Fibroblast of lung (primary cell): ENCODE measurements at regions not wholly inside any gene's neighbourhood (a gene's known extent, or its start where the extent isn't known, plus 50 kb on each side); places are given as distances from the start of the nearest gene placed in this dataset.
A peak's percentile ranks its signal among the peaks of the same experiment; 100 is the strongest.

Experiments
- DNase-seq, 2 donors: peaks; one replicate each; pipeline versions ENCODE4 v3.0.0 to v3.0.0-alpha.2; 2010; ENCODE audit warnings: low read depth in 2 of 2
- H2AFZ ChIP-seq: 2 replicates; pipeline ENCODE4 v1.5.1; 2012; ENCODE audit warnings: low read length, control low read depth, inconsistent platforms
- H3K27ac ChIP-seq: 2 replicates; pipeline ENCODE4 v1.5.1; 2011; ENCODE audit warnings: low read length, control low read depth; ENCODE audit not compliant: insufficient read depth
- H3K27me3 ChIP-seq: 2 replicates; pipeline ENCODE4 v1.5.1; 2011; ENCODE audit warnings: mild to moderate bottlenecking, low read length; ENCODE audit not compliant: control insufficient read depth, insufficient read depth
- H3K36me3 ChIP-seq: 2 replicates; pipeline ENCODE4 v1.5.1; 2011; ENCODE audit warnings: low read length; ENCODE audit not compliant: control insufficient read depth, insufficient read depth
- H3K4me1 ChIP-seq: 2 replicates; pipeline ENCODE4 v1.5.1; 2011; ENCODE audit warnings: low read length; ENCODE audit not compliant: control insufficient read depth, insufficient read depth; ENCODE audit errors: extremely low read depth
- H3K4me2 ChIP-seq: 2 replicates; pipeline ENCODE4 v1.5.1; 2011; ENCODE audit warnings: low read length, control low read depth; ENCODE audit not compliant: insufficient read depth; ENCODE audit errors: extremely low read depth
- H3K4me3 ChIP-seq, 4 experiments: fragments of 200-600 bp in 1 of 4; sonication (generic) in 1 of 4; replicated peaks in 1 of 4; 2 replicates each; pipeline ENCODE4 v1.5.1; 2011 to 2016; ENCODE audit warnings: low read length in 4 of 4, low read depth in 3 of 4, mild to moderate bottlenecking in 3 of 4, control low read depth in 2 of 4, inconsistent platforms in 1 of 4, mixed read lengths in 1 of 4; ENCODE audit not compliant: insufficient read depth in 1 of 4; ENCODE audit errors: control extremely low read depth in 1 of 4
- H3K79me2 ChIP-seq: 2 replicates; pipeline ENCODE4 v1.5.1; 2012; ENCODE audit warnings: mild to moderate bottlenecking, low read length, inconsistent platforms; ENCODE audit not compliant: control insufficient read depth, insufficient read depth
- H3K9ac ChIP-seq: 2 replicates; pipeline ENCODE4 v1.5.1; 2011; ENCODE audit warnings: mild to moderate bottlenecking, low read length, control low read depth; ENCODE audit not compliant: insufficient read depth
- H3K9me3 ChIP-seq: 2 replicates; pipeline ENCODE4 v1.5.1; 2012; ENCODE audit warnings: low read depth, low read length; ENCODE audit not compliant: control insufficient read depth, insufficient read depth
- H4K20me1 ChIP-seq: 2 replicates; pipeline ENCODE4 v1.5.1; 2011; ENCODE audit warnings: low read length; ENCODE audit not compliant: control insufficient read depth, insufficient read depth; ENCODE audit errors: extremely low read depth
- EZH2 ChIP-seq: IDR thresholded peaks from 2 replicates; pipeline ENCODE4 v1.5.1; 2012; ENCODE audit warnings: low read length, control low read depth, mild to moderate bottlenecking; ENCODE audit errors: missing control alignments
- TF ChIP-seq, protein P1 (sequence below), 2 donors: IDR thresholded peaks in 1 of 2; conservative IDR thresholded peaks in 1 of 2; 1 replicate in 1 of 2; 2 replicates in 1 of 2; pipeline ENCODE4 v1.5.1; 2011 to 2012; ENCODE audit warnings: low read length in 2 of 2, control low read depth in 1 of 2, inconsistent platforms in 1 of 2, low read depth in 1 of 2, mild to moderate bottlenecking in 1 of 2

DNA sequence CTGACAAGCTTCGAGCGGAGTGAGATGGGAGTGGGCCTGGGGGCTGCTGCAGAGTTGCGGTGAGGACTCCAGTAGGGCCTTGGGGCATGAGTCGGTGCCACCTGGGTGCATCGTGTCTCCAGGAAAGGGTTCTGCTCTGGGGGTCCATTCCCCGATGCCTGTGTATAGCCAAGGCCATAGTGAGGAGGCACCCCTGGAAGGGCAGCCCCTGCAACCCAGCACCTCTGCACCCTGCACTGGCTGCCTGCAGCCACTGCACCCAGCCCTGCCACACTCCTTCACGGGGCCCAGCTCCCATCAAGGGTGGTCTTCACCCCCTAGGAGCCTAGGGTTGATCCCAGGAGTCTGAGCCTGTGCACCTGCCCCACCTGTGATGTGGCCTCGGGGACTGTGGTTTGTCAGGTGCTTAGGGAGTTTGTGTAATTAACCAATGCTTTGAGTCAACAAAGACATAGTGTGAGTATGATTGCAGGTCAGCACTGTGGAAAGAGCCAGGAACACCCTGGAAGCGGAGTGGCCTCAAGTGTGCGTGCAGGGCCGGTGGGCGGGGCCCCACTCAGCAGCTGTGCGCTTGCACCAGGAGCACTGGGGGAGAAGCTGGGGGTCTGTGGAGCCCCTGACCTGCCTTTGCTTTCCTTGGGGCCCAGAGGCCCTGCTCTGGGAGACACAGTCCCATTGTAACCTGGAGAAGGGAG, 1299.3 kb downstream of the BRD1 start:
- TF ChIP-seq, protein P1, sequence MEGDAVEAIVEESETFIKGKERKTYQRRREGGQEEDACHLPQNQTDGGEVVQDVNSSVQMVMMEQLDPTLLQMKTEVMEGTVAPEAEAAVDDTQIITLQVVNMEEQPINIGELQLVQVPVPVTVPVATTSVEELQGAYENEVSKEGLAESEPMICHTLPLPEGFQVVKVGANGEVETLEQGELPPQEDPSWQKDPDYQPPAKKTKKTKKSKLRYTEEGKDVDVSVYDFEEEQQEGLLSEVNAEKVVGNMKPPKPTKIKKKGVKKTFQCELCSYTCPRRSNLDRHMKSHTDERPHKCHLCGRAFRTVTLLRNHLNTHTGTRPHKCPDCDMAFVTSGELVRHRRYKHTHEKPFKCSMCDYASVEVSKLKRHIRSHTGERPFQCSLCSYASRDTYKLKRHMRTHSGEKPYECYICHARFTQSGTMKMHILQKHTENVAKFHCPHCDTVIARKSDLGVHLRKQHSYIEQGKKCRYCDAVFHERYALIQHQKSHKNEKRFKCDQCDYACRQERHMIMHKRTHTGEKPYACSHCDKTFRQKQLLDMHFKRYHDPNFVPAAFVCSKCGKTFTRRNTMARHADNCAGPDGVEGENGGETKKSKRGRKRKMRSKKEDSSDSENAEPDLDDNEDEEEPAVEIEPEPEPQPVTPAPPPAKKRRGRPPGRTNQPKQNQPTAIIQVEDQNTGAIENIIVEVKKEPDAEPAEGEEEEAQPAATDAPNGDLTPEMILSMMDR (conservative IDR thresholded peaks at IDR 0.05 in 1 of 2, IDR thresholded peaks at IDR 0.05 in 1 of 2; ENCODE audit: low read depth in 1 of 2, low read length in 2 of 2) = no peak
- no peaks in the 10 kb centered on the region for H3K79me2 ChIP-seq
- H3K9ac ChIP-seq = no peak overlapping the region
- H3K4me3 ChIP-seq = no peak overlapping the region
- no peak overlapping the region for H3K27ac ChIP-seq
- no peak overlapping the region for H2AFZ ChIP-seq
- no peaks in the 10 kb centered on the region for H3K9me3 ChIP-seq
- no peaks in the 10 kb centered on the region for H3K4me1 ChIP-seq
- H4K20me1 ChIP-seq = no peaks in the 10 kb centered on the region
- H3K36me3 ChIP-seq = no peaks in the 10 kb centered on the region
- DNase-seq = no peak
- no peak overlapping the region for H3K4me2 ChIP-seq
- H3K27me3 ChIP-seq = no peaks in the 10 kb centered on the region

DNA sequence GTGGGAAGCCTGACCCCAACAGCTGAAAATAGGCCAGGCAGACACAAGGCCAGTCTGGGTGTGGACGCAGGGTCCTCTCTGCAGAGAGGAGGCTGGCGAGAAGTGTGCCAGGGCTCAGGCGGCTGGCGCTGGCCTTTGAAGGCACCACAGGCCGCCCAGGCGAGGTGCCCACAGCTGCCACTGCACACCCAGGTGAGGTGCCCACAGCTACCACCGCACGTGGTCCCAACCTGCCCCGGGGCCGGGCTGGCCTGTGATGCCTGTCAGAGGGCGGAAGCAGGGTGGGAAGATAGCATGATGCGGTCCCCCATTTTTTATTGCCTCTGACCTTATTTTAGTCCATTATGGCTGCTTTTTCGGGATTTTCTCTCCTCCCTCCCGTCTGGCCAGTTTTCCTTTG, 1303.9 kb downstream of the BRD1 start:
- H3K27me3 ChIP-seq = no peaks in the 10 kb centered on the region
- no peak for TF ChIP-seq EZH2
- TF ChIP-seq, protein P1 (conservative IDR thresholded peaks at IDR 0.05 in 1 of 2, IDR thresholded peaks at IDR 0.05 in 1 of 2; ENCODE audit: low read depth in 1 of 2, low read length in 2 of 2) = no peak
- no peak overlapping the region for H3K27ac ChIP-seq
- no peak overlapping the region for H2AFZ ChIP-seq
- no peaks in the 10 kb centered on the region for H3K36me3 ChIP-seq
- no peak for DNase-seq
- H3K4me3 ChIP-seq = no peak overlapping the region
- H3K9ac ChIP-seq = no peak overlapping the region
- H3K79me2 ChIP-seq = no peaks in the 10 kb centered on the region
- no peaks in the 10 kb centered on the region for H4K20me1 ChIP-seq
- H3K4me1 ChIP-seq = no peaks in the 10 kb centered on the region
- H3K9me3 ChIP-seq = no peaks in the 10 kb centered on the region
- no peak overlapping the region for H3K4me2 ChIP-seq

DNA sequence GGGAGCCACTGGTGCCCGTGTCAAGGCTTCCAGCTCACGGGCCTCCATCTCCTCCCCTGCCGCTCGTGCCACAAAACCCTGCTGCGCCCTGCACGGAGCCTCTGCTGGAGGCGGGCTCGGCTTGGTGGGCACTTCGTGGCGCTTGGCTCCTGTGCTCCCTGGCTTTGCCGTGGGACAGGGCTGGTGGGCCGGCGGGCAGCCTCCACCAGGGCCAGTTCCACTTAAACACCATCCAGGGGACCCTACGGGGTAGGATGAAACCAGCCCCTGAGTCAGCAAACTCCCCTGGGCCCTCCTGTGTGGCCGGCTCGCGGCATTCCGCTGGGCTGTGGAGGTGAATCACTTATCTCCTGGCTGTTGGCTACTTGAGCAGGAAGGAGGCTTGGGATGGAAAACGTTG, 1304.6 kb downstream of the BRD1 start:
- Histone ChIP-seq H3K27ac (no peak overlapping the region), H3K9me3 (no peaks in the 10 kb centered on the region), H3K4me2 (no peak overlapping the region), H4K20me1 (no peaks in the 10 kb centered on the region), H3K9ac (no peak overlapping the region), H2AFZ (no peak overlapping the region), H3K4me1 (no peaks in the 10 kb centered on the region), H3K79me2 (no peaks in the 10 kb centered on the region), H3K4me3 (no peak overlapping the region), H3K36me3 (no peaks in the 10 kb centered on the region), H3K27me3 (no peaks in the 10 kb centered on the region)
- peak in 1 of 2 donors; percentile 7 for DNase-seq
- no peak for TF ChIP-seq EZH2
- TF ChIP-seq, protein P1 (conservative IDR thresholded peaks at IDR 0.05 in 1 of 2, IDR thresholded peaks at IDR 0.05 in 1 of 2; ENCODE audit: low read depth in 1 of 2, low read length in 2 of 2) = no peak
